Chondrocyte (in vitro differentiated cells): ENCODE measurements at regions not wholly inside any gene's neighbourhood (a gene's known extent, or its start where the extent isn't known, plus 50 kb on each side); places are given as distances from the start of the nearest gene placed in this dataset.
"Not testable (repeated sequence)": the region's sequence is repeated elsewhere in the genome, so short reads cannot be mapped to it uniquely, and the experiment has no call there.

ENCODE experiments used
- DNase-seq: peaks from one replicate; pipeline ENCODE4 v3.0.0; 2021; ENCODE audit warnings: mixed read lengths, low spot score
- H3K27ac Mint-ChIP-seq: one replicate; pipeline ENCODE4 v1.8.0; 2021; ENCODE audit warnings: mild to moderate bottlenecking, moderate library complexity, mixed read lengths; ENCODE audit not compliant: unreplicated experiment
- H3K27me3 Mint-ChIP-seq: 2 replicates; pipeline ENCODE4 v1.8.0; 2021; ENCODE audit warnings: low read depth, mixed read lengths
- H3K36me3 Mint-ChIP-seq: 2 replicates; pipeline ENCODE4 v1.8.0; 2021; ENCODE audit warnings: low read depth, mixed read lengths
- H3K4me1 Mint-ChIP-seq: 2 replicates; pipeline ENCODE4 v1.8.0; 2021; ENCODE audit warnings: low read depth, mild to moderate bottlenecking, mixed read lengths
- H3K4me3 Mint-ChIP-seq: one replicate; pipeline ENCODE4 v1.8.0; 2021; ENCODE audit warnings: mild to moderate bottlenecking, moderate library complexity, mixed read lengths; ENCODE audit not compliant: unreplicated experiment
- H3K9me3 Mint-ChIP-seq: 2 replicates; pipeline ENCODE4 v1.8.0; 2021; ENCODE audit warnings: low read depth, mixed read lengths
- TF ChIP-seq, protein P1 (sequence below): fragments of 200-600 bp; sonication (generic); IDR thresholded peaks from 2 replicates; pipeline ENCODE4 v1.5.0; 2021; ENCODE audit warnings: antibody characterized with exemption, mild to moderate bottlenecking, moderate library complexity

DNA sequence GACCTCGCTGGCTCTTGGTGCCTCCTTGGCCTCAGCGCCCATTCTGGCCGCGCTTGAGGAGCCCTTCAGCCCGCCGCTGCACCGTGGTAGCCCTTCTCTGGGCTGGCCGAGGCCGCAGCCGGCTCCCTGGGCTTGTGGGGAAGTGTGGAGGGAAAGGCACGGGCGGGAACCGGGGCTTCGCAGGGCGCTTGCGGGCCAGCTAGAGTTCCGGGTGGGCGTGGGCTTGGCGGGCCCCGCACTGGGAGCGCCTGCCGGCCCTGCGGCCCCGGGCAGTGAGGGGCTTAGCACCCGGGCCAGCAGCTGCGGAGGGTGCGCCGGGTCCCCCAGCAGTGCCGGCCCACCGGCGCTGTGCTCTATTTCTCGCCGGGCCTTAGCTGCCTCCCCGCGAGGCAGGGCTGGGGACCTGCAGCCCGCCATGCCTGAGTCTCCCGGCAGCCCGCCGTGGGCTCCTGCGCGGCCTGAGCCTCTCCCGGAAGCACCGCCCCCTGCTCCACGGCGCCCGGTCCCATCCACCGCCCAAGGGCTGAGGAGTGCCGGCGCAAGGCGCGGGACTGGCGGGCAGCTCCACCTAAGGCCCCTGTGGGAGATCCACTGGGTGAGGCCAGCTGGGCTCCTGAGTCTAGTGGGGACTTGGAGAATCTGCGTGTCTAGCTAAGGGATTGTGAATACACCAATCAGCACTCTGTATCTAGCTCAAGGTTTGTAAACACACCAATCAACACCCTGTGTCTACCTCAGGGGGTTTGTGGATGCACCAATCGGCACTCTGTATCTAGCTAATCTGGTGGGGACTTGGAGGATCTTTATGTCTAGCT, 141.1 kb downstream of the SLCO4C1 start:
- H3K9me3 Mint-ChIP-seq, result peaks cover 14% of the 10 kb centered on the region
- not testable (repeated sequence) for H3K36me3 Mint-ChIP-seq, H3K27ac Mint-ChIP-seq

DNA sequence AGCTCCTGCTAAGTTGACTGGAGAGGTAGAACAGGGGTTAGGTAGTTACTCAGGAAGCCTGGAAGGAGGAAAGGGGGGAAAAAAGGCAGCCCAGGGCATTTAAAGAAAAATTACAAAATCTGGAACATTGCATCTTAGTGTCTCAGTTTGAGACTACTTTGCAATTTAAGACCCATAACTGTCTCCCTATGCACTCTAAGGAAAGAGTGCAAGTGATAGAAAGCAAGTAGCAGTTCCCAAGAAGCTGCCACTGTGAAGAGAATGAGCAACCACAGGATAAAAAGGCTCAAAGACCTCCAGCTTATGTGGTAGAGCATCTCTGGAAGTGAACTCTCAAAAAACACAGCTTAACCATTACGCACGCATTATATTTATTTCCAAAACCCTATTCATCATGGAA, 141.8 kb downstream of the SLCO4C1 start:
- Mint-ChIP-seq H3K27me3 (peaks cover 5% of the 10 kb centered on the region), H3K4me3 (no peak overlapping the region), H3K4me1 (no peaks in the 10 kb centered on the region), H3K27ac (no peak overlapping the region), H3K9me3 (peaks cover 10% of the 10 kb centered on the region), H3K36me3 (no peaks in the 10 kb centered on the region)
- TF ChIP-seq, protein P1, sequence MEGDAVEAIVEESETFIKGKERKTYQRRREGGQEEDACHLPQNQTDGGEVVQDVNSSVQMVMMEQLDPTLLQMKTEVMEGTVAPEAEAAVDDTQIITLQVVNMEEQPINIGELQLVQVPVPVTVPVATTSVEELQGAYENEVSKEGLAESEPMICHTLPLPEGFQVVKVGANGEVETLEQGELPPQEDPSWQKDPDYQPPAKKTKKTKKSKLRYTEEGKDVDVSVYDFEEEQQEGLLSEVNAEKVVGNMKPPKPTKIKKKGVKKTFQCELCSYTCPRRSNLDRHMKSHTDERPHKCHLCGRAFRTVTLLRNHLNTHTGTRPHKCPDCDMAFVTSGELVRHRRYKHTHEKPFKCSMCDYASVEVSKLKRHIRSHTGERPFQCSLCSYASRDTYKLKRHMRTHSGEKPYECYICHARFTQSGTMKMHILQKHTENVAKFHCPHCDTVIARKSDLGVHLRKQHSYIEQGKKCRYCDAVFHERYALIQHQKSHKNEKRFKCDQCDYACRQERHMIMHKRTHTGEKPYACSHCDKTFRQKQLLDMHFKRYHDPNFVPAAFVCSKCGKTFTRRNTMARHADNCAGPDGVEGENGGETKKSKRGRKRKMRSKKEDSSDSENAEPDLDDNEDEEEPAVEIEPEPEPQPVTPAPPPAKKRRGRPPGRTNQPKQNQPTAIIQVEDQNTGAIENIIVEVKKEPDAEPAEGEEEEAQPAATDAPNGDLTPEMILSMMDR, result no peak
- no peak for DNase-seq

More for the DNA sequence above, 141.1 kb downstream of the SLCO4C1 start:
- H3K4me3 Mint-ChIP-seq, H3K4me1 Mint-ChIP-seq, H3K27me3 Mint-ChIP-seq: not testable (repeated sequence)
- peak; percentile 80 for DNase-seq

DNA sequence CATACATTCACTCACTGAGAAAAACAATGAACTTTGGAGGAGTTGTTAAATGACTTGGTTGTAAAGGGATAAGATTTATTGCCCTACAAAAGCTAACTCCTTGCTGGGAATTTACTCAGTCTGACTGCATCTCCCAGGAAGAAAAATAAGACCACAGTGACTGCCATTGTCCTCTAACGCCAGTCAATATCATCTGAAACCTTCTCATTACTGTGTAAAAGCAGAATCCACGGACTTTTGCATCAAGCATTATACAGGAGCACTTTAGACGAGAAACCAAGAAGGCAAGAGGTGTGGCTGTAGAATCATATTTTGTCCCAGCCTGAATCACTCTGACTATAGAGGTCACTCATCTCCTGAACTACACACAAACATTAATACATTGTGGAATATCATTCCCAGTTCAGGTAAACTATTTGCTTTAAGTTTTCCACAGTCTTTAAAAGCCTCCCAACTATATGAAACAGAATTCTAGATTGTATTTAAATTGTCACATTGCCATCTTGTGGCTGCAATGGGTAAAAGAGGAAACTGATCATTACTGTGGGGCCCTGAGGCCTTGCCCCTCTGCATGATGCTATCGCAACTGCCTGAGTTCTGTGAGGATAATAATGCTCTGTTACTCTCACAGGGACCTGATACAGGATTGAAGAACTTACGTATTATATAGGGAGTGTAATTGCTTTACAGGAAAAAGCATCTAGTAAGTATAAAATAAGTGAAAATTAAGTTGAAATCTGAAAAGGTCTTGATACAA, 142.9 kb downstream of the SLCO4C1 start:
- Mint-ChIP-seq H3K36me3 (no peaks in the 10 kb centered on the region), H3K4me1 (no peaks in the 10 kb centered on the region), H3K4me3 (no peak overlapping the region), H3K27ac (no peak overlapping the region), H3K9me3 (peaks cover 3% of the 10 kb centered on the region), H3K27me3 (peaks cover 5% of the 10 kb centered on the region)
- TF ChIP-seq, protein P1, result peak; percentile 80
- DNase-seq, result no peak

DNA sequence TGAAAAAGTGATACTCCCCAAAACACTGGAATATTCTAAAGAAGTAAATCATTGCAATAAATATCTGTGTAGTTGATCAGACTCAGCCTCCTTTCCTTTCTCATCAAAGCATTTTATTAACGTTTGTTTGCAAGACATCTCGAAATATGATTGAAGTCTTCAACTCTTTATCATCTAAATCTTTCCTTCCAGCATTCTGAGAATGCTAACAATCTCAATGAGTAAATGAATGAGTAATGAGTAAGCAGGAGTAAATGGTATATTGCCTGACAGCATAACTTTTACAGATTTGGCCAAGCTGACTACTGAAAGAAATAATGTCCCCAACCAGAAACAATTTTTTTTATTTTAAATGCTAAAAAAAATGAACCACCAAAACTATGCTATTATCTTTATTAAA, 157.1 kb downstream of the SLCO4C1 start:
- no peaks in the 10 kb centered on the region for H3K36me3 Mint-ChIP-seq
- H3K4me1 Mint-ChIP-seq, result no peaks in the 10 kb centered on the region
- no peak overlapping the region for H3K4me3 Mint-ChIP-seq
- TF ChIP-seq, protein P1, result no peak
- no peaks in the 10 kb centered on the region for H3K9me3 Mint-ChIP-seq
- H3K27ac Mint-ChIP-seq, result no peak overlapping the region
- DNase-seq, result no peak
- no peaks in the 10 kb centered on the region for H3K27me3 Mint-ChIP-seq

DNA sequence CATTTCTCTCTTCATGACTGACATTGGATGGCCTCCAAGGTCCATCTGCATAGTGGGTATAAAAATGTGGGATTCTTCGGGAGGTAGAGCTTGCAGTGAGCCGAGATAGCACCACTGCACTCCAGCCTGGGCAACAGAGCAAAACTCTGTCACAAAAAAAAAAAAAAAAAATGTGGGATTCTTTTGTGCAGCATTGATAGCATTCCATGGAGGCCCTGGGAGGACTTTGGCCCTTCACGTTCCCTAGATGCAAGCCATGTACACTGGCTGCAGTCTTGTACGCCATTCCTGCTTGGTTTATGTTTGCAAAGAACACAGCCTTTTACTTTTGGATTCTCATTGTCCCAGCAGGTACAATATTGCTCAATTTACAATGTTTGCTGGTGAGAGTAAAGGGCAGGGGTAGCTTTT, 157.8 kb downstream of the SLCO4C1 start:
- Mint-ChIP-seq H3K9me3 (no peaks in the 10 kb centered on the region), H3K4me1 (no peaks in the 10 kb centered on the region), H3K4me3 (no peak overlapping the region), H3K36me3 (no peaks in the 10 kb centered on the region), H3K27ac (no peak overlapping the region), H3K27me3 (no peaks in the 10 kb centered on the region)
- DNase-seq, result no peak
- TF ChIP-seq, protein P1, result no peak
